GM19351 (cell line): ENCODE measurements at regions not wholly inside any gene's neighbourhood (a gene's known extent, or its start where the extent isn't known, plus 50 kb on each side); places are given as distances from the start of the nearest gene placed in this dataset.

ENCODE experiments used
- ATAC-seq: cut with Tn5 transposase; IDR thresholded peaks from one replicate; pipeline ENCODE4 v1.9.1; 2021; ENCODE audit warnings: mild to moderate bottlenecking, moderate library complexity; ENCODE audit not compliant: unreplicated experiment

GRCh38 chr2:164182116-164182627 is 439.1 kb downstream of the GRB14 start:
- ATAC-seq: no peak

GRCh38 chr2:164178835-164179465 is 442.3 kb downstream of the GRB14 start:
- no peak for ATAC-seq

GRCh38 chr2:164164602-164165001 is 428.8 kb upstream of the FIGN start:
- ATAC-seq: no peak

DNA sequence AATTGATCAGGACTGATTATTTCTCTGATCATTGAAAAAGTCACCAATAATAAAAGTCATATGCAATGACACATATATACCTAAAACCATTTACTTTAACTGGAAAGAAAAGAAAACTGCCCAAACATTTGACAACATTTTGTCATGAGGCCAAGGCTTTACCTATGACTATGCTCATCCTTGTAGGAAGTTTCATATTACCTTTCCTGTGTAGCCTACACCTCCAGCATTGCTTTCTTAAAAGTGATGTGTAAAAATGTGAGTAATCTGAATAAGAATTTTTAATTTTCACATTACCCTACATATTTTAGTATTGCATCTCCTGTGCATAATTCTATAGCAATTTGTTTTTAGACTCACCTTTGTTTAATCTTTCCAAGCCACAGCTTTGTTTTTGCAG is 419.8 kb upstream of the FIGN start:
- ATAC-seq: no peak

- no peak for ATAC-seq
These were observed 415.7 kb upstream of the FIGN start for GRCh38 chr2:164151522-164151921.

DNA sequence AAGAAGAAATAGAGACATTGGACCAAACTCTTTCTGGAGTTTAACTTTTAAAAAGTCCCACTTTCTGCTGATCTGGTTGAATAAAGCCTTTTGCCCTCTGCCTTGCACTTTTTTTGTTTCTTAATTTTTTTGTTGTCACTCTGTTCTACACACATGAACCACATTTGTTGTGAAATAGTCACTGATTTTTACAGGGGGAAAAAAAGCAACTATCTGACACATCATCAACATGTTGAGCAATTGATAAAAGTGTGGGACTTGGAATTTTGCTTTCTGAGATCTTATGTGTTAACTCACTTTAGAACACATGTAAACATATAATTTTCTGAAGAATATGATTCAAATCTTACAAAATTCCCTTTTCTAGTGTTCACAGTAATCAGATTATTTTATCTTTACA is 414.8 kb upstream of the FIGN start:
- ATAC-seq: no peak

DNA sequence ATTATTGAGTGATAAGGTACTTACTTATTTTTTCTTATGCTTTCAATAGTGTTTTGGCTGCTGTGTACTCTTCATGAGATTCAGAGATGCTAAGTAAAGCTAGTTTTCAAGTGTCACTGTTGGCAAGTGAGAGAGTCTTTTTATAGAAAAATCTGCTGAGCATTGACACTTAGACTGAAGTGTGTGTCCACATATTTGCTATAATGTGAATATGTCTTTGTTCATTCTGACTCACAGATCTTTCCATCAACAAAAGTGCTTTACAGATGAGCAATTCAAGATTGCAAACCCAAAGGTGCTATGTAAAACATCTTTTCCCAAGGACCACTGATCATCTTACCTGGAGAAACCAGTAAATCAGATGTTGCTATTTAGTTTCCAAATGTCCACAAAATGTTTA is 410.6 kb upstream of the FIGN start:
- ATAC-seq: no peak

DNA sequence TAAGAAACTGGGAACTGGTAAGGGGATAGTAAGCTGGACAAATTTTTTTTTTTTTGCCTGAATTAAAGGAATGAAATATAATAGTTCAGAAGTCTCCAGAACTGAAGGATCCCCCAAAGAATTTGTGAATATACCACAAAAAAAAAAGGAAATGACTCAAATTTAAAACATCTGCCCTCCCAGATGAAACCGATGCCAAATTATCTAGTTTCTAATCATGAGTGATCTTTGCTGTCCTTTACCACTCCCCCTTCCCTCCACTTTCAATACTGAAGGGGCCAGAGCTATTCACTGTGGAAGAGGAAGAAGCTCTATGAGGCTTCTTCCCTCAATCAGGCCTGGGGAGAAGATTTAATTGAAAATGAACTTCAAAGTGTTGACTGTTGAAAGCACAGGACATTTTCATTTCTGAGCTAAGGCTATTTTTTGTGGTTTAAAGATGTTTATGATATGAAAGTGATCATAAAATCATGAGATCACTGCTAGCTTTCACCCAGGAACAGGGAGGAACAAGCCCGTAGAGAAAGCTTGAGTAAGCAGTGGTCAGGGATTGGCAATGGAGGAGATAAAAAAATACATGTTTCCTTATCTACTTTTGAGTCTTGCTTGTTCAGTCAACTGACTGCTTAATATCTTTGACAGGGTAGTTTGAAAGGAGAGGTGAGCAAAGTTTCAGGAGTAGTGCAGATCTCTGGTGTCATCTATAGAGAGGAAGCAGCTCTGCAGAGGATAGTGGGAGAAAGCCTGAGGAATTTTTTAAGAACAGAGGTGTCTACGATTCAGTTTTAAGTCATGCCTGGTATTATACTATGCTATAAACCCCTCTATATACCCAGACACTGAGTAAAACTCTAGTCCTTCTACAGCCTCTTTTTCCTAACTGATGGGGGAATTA is 409.5 kb upstream of the FIGN start:
- no peak for ATAC-seq

DNA sequence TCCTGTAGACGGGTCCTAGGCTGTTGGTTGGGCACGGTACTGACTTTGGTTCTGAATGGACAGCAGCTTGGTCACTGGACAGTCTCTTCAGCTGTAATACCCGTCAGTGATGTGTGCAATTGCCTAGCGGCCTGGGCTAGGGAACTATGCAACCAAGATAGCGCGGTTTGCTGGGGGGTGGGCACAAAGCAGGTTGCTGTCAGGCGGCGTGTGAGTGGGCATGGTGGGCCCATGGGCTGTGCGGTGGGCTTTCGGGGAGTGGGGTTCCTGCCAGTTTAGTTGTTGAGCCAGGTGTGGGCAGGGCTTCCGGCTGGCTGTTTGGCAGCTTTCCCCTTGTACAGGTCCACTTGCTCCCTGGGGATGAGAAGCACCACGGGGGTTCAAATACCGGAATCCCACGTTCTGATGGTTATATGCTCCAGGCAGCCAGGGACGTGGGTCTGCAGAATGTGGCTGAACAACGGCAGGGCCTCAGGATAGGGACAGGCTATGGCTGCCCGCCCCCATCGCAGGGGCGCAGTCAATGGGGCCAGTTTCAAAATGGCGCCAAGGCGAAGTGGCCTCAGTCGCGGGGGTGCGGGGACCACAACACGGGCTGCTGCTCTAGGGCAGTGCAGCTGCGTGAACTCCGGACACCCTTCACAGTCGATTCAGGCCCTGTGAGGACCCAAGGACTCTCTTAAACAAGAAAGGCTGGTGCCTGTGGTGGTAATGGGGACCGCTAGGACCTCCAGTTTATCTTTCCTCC is 407.5 kb upstream of the FIGN start:
- no peak for ATAC-seq

GRCh38 chr2:164142755-164143154 is 406.9 kb upstream of the FIGN start:
- ATAC-seq: no peak

DNA sequence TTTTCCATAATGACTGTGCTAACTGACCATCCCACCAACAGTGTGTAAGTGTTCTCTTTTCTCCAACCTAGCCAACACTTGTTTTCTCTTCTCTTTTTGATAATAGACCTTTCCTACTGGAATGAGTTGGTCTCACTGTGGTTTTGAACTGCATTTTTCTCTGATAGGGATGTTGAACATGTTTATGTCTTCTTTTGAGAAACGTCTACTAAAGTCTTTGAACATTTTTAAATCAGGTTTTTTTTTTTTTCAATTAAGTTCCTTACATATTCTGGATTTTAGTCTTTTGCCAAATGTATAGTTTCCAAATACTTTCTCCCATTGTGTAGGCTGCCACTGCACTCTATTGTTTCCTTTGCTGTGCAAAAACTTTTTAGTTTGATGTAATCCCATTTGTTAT is 405.5 kb upstream of the FIGN start:
- ATAC-seq: no peak

DNA sequence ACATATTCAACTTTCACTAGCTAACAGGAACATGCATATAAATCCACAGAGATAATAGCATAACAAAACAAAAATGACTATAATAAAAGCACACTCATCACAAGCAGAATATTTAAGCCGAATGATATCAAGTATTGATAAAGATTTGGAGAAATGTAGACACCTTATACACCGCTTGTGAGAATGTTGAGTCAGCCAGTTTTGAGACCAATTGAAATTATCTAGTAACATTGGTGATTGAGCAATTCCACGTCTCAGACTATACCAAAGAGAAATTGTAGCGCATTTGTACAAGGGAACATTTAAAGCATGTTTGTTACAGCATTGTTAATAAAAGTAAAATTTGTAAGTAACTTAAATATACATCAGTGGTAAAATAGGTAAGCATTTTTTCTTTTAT is 402.9 kb upstream of the FIGN start:
- ATAC-seq: no peak

DNA sequence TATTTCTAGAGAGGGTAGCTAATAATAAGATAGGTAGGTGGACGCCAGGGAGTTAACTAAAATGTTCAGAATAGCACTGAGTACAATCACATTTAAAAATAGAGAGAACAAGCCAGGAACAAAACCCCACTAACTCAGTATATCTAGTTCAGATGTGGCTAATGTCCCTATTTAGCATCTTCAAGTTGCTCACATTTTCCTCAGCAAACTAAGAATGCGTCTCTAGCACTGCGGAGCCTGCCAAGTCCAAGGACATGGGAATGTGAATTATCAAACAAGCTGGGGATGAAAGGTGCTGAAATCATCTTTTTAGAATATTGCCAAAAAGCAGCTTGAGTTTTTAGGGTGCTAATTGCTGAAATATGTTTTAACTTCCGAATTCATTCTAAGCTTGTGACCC is 398.5 kb upstream of the FIGN start:
- no peak for ATAC-seq

GRCh38 chr2:164127971-164128527 is 392.2 kb upstream of the FIGN start:
- ATAC-seq: no peak

GRCh38 chr2:164126960-164127660 is 391.3 kb upstream of the FIGN start:
- ATAC-seq: no peak

- no peak for ATAC-seq
These were observed 380.0 kb upstream of the FIGN start for GRCh38 chr2:164115806-164116205.

GRCh38 chr2:164114937-164115336 is 379.1 kb upstream of the FIGN start:
- ATAC-seq: no peak

- no peak for ATAC-seq
These were observed 376.3 kb upstream of the FIGN start for GRCh38 chr2:164112105-164112504.

GRCh38 chr2:164110515-164110914 is 374.7 kb upstream of the FIGN start:
- ATAC-seq: no peak

GRCh38 chr2:164109006-164109405 is 373.2 kb upstream of the FIGN start:
- ATAC-seq: no peak

- no peak for ATAC-seq
These were observed 367.5 kb upstream of the FIGN start for GRCh38 chr2:164103271-164103670.
